ENCODE measurements at regions not wholly inside any gene's neighbourhood (a gene's known extent, or its start where the extent isn't known, plus 50 kb on each side); places are given as distances from the start of the nearest gene placed in this dataset.

GRCh38 chr16:7037495-7037894 lies 295.1 kb upstream of the RBFOX1 start:
- no peak for FAIRE-seq
- CTCF ChIA-PET = no interaction called here
- Histone ChIP-seq H2AFZ (ENCODE audit: low read depth, low read length) (no peak overlapping the region), H3K4me1 (ENCODE audit: control insufficient read depth, extremely low read depth, insufficient read depth, low read length) (no peaks in the 10 kb centered on the region), H3K4me3 (replicated peaks in 1 of 3; ENCODE audit: insufficient read depth in 1 of 3, low read depth in 1 of 3, low read length in 3 of 3) (no peak overlapping the region), H3K4me2 (ENCODE audit: insufficient read depth, low read length) (no peak overlapping the region), H3K36me3 (ENCODE audit: control insufficient read depth in 2 of 2, extremely low read depth in 1 of 2, insufficient read depth in 2 of 2, low read length in 2 of 2) (no peaks in the 10 kb centered on the region), H3K27me3 (ENCODE audit: control insufficient read depth in 2 of 2, insufficient read depth in 2 of 2, low read length in 2 of 2) (no peaks in the 10 kb centered on the region), H3K9ac (replicated peaks; ENCODE audit: extremely low read depth, insufficient read depth, low read length) (no peak overlapping the region), H3K9me3 (replicated peaks; ENCODE audit: control insufficient read depth, insufficient read depth, low read length) (peaks cover 2% of the 10 kb centered on the region), H3K9me1 (replicated peaks; ENCODE audit: control insufficient read depth, extremely low read depth, insufficient read depth, low read length) (no peaks in the 10 kb centered on the region), H3K79me2 (ENCODE audit: control insufficient read depth, insufficient read depth, low read length) (no peaks in the 10 kb centered on the region), H4K20me1 (replicated peaks; ENCODE audit: control insufficient read depth, extremely low read depth, insufficient read depth, low read length) (no peaks in the 10 kb centered on the region), H3K27ac (ENCODE audit: insufficient read depth, low read depth, low read length) (no peak overlapping the region)
- no peak for TF ChIP-seq POLR2A (IDR thresholded peaks at IDR 0.05; ENCODE audit: low read depth, low read length)
- TF ChIP-seq CTCF (IDR thresholded peaks at IDR 0.05; ENCODE audit: extremely low read depth in 1 of 2, insufficient read depth in 1 of 2, low read depth in 1 of 2, low read length in 2 of 2) = no peak
- TF ChIP-seq GATA2 (IDR thresholded peaks at IDR 0.05; ENCODE audit: insufficient read depth, insufficient read length, low read depth, low read length) = no peak
- no peak for TF ChIP-seq FOS (IDR thresholded peaks at IDR 0.05; ENCODE audit: borderline replicate concordance, insufficient read depth, low read length)
- no peak for TF ChIP-seq JUN (IDR thresholded peaks at IDR 0.05; ENCODE audit: borderline replicate concordance, insufficient read depth, insufficient read length, low read depth)
- no peak for TF ChIP-seq EZH2 (IDR thresholded peaks at IDR 0.05; ENCODE audit: borderline replicate concordance, low read depth, low read length, severe bottlenecking)
- TF ChIP-seq POLR2AphosphoS5 (IDR thresholded peaks at IDR 0.05; ENCODE audit: insufficient read depth, low read depth, low read length) = no peak
- TF ChIP-seq MYC (IDR thresholded peaks at IDR 0.05; ENCODE audit: low read depth, low read length) = no peak
- TF ChIP-seq MAX (IDR thresholded peaks at IDR 0.05; ENCODE audit: insufficient read depth, insufficient read length) = no peak
- intact Hi-C loops (cut with micrococcal nuclease) = no loop called here
- POLR2A ChIA-PET = no interaction called here
- DNase-seq (ENCODE audit: low read depth, low spot score) = no peak
- dilution Hi-C loops (cut with MboI; ENCODE audit: extremely low pct_ligation_motif_present, low sequenced_read_pairs) = no loop called here
- no TSS peak for BruUV-seq (replicated peaks)
